ENCODE measurements at regions not wholly inside any gene's neighbourhood (a gene's known extent, or its start where the extent isn't known, plus 50 kb on each side); places are given as distances from the start of the nearest gene placed in this dataset.
"Not testable (repeated sequence)": the region's sequence is repeated elsewhere in the genome, so short reads cannot be mapped to it uniquely, and the experiment has no call there.

DNA sequence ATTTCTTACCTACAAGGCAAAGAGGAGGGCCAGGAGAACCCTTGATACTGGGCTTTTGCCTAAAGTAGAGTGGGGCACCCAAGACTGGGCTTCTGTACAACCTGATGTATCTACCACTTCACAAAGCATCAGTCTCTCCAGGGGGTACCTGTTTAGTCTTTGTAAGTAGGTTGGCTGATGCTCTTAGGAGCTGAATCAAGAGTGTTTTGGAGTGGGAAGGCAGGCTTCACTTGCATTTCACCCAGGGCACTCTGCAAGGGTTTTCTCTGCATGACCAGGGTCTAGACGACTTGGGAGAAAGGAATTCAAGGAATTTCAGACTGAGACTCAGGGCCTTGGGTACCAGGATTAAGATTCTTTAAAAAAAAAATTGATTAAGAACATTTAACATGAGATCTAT lies 361.5 kb downstream of the RFC3 start:
- DNase-seq (ENCODE audit: extremely low read depth, low read depth) = no peak
- TF ChIP-seq, protein P1, sequence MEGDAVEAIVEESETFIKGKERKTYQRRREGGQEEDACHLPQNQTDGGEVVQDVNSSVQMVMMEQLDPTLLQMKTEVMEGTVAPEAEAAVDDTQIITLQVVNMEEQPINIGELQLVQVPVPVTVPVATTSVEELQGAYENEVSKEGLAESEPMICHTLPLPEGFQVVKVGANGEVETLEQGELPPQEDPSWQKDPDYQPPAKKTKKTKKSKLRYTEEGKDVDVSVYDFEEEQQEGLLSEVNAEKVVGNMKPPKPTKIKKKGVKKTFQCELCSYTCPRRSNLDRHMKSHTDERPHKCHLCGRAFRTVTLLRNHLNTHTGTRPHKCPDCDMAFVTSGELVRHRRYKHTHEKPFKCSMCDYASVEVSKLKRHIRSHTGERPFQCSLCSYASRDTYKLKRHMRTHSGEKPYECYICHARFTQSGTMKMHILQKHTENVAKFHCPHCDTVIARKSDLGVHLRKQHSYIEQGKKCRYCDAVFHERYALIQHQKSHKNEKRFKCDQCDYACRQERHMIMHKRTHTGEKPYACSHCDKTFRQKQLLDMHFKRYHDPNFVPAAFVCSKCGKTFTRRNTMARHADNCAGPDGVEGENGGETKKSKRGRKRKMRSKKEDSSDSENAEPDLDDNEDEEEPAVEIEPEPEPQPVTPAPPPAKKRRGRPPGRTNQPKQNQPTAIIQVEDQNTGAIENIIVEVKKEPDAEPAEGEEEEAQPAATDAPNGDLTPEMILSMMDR (IDR thresholded peaks at IDR 0.05; ENCODE audit: low read depth, low read length, missing control alignments) = no peak
- H3K4me3 ChIP-seq (replicated peaks; ENCODE audit: low read depth, low read length) = no peak overlapping the region

DNA sequence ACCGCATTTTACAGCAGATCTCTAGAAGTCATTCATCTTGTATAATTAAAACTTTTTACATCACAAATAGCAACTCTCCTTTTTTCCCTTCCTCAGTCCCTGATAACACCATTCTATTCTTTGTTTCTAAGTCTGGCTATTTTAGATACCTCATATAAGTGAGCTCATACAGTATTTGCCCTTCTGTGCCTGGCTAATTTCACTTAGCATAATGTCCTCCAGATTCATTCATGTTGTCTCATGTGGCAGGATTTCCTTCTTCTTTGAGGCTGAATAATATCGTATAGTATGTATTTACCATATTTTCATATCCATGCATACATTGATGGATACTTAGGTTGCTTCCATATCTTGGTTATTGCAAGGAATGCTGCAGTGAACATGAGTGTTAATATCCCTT lies 362.0 kb downstream of the RFC3 start:
- TF ChIP-seq, protein P1 (IDR thresholded peaks at IDR 0.05; ENCODE audit: low read depth, low read length, missing control alignments) = no peak
- H3K4me3 ChIP-seq (replicated peaks; ENCODE audit: low read depth, low read length) = no peak overlapping the region
- DNase-seq (ENCODE audit: extremely low read depth, low read depth) = no peak

DNA sequence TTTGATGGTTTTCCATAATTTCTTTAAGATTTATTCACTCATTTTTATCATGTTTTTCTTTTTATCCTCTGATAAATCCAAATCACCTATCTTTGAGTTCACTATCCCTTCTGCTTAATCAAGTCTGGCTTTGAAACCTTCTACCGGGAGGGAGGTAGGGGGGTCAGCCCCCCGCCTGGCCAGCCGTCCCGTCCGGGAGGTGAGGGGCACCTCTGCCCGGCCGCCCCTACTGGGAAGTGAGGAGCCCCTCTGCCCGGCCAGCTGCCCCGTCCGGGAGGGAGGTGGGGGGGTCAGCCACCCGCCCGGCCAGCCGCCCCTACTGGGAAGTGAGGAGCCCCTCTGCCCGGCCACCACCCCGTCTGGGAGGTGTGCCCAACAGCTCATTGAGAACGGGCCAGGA lies 363.3 kb downstream of the RFC3 start:
- not testable (repeated sequence) for H3K4me3 ChIP-seq (replicated peaks; ENCODE audit: low read depth, low read length); DNase-seq (ENCODE audit: extremely low read depth, low read depth)

DNA sequence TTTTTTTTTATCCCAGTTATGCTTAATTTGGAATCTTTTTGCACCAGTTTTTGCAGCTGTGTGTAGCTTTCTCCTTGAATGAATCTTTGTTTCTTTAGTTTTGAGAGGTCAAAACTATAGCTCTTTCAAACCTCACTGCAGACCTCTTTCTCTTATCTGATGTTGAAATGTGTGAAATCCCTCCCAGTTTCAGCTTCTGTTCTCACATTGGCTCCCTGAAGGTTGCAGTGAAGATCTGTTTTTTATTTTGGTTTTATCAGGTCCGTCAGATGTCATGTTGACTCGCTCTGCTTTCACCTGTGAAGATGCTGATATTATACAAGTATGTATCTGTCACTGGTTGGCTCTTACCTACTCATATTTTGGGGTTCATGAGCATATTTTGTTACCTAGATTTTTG lies 372.0 kb downstream of the RFC3 start:
- TF ChIP-seq, protein P1 (IDR thresholded peaks at IDR 0.05; ENCODE audit: low read depth, low read length, missing control alignments) = no peak
- DNase-seq (ENCODE audit: extremely low read depth, low read depth) = no peak
- H3K4me3 ChIP-seq (replicated peaks; ENCODE audit: low read depth, low read length) = no peak overlapping the region

DNA sequence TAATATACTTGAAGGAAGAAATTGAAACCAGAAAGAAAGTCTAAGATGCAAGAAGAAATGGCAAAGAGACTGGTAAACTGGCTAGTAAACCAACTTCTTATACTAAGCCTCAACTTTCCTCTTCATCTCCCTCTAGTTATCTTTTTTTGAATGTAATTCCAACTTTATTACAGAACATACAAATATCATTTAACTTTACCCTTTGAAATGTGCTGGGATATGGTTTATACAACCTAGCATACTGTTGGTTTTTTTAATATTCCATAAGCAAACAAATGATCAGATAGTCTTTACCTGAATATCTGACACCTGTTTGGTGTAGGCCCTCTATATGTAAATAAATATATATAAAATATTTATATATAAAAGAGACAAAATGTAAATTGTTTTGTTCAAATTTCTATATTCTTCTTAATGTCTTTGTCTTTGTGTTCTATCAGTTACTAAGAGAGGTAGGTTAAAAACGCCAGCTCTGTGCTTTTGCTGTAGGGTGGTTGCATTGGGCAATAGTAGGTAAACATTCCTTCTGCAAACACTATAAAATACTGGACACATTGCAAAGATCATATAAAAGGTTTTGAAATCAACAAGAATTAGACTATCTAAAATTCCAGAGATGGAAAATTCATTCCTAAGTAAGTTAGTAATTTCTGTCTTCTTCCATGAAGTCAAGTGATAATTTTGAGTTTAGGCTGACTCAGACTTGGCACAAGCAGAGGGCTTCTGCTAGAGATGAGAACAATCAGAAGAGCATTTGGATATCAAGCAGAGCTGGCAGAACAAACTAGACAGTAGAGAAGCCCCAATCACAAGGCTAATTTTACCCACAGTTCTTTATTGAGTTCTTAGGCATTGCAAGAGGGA lies 383.3 kb downstream of the RFC3 start:
- DNase-seq (ENCODE audit: extremely low read depth, low read depth) = no peak
- H3K4me3 ChIP-seq (replicated peaks; ENCODE audit: low read depth, low read length) = no peak overlapping the region
- TF ChIP-seq, protein P1 (IDR thresholded peaks at IDR 0.05; ENCODE audit: low read depth, low read length, missing control alignments) = no peak

DNA sequence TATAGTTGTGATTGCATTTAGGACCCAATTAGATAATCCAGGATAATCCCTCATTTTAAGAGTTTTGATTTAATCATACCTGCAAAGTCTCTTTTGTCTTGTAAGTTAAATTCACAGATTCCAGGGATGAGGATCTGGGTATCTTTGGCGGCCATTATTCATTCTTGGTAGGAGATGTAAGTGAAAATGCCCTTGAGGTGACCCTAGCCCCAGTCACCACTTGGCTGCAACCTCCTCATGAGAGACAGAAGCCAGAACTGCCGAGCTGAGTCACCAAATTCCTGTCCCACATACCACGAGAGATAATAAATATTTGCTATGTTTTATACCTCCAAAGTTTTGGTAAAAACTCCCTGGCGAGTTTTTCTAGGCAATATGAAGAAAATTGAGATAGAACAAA lies 389.4 kb downstream of the RFC3 start:
- TF ChIP-seq, protein P1 (IDR thresholded peaks at IDR 0.05; ENCODE audit: low read depth, low read length, missing control alignments) = no peak
- H3K4me3 ChIP-seq (replicated peaks; ENCODE audit: low read depth, low read length) = no peak overlapping the region
- DNase-seq (ENCODE audit: extremely low read depth, low read depth) = peak; percentile 56

DNA sequence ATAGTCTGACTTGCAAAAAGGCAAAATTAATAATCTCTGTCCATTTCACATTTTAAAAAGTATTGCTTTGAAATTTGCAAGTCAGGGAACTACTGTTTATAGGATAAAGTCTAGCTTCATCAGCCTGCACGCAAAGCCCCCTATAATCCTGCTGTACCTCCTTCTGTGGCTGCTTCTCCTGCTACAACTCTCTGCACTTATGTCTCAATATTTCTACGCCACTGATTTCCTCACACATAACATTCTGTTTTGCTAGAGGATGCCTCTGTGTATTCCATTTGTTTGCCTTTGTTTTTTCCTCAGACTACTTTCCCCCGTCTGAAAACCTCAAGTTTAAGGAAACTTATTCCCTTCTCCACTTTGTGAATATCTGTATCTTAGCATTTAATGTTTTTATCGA lies 389.9 kb downstream of the RFC3 start:
- TF ChIP-seq, protein P1 (IDR thresholded peaks at IDR 0.05; ENCODE audit: low read depth, low read length, missing control alignments) = no peak
- no peak for DNase-seq (ENCODE audit: extremely low read depth, low read depth)
- H3K4me3 ChIP-seq (replicated peaks; ENCODE audit: low read depth, low read length) = no peak overlapping the region
